PC-9 (cell line): ENCODE measurements at regions not wholly inside any gene's neighbourhood (a gene's known extent, or its start where the extent isn't known, plus 50 kb on each side); places are given as distances from the start of the nearest gene placed in this dataset.

Experiments
- BruUV-seq: library from RNA; stranded (reverse); fragments of 400-500 nt; replicated peaks from 2 replicates; lab custom pipeline; 2021; lab: Mats Ljungman, UMichigan
- CTCF ChIA-PET: fragments of 300-600 bp; sonication (Branson Sonifier 250); formaldehyde crosslinking; loops from one replicate; lab custom pipeline; 2022; ENCODE audit warnings: antibody characterized with exemption; lab: Charles Lee
- POLR2A ChIA-PET: fragments of 300-600 bp; sonication (Branson Sonifier 250); formaldehyde crosslinking; loops from one replicate; lab custom pipeline; 2022; ENCODE audit warnings: antibody characterized with exemption; ENCODE audit not compliant: unreplicated experiment; lab: Charles Lee
- DNase-seq, 2 experiments: peaks; one replicate each; pipeline versions ENCODE4 v3.0.0 to v3.0.0-alpha.2; 2015 to 2022; ENCODE audit warnings: mixed read lengths in 1 of 2
- H2AFZ ChIP-seq: fragments of 200-600 bp; sonication (generic); 2 replicates; pipeline ENCODE4 v1.8.1; 2017; ENCODE audit warnings: antibody characterized with exemption
- H3F3A ChIP-seq: fragments of 200-600 bp; sonication (generic); 2 replicates; pipeline ENCODE4 v1.8.1; 2017; ENCODE audit warnings: antibody characterized with exemption, mild to moderate bottlenecking, low read depth; ENCODE audit not compliant: insufficient read depth
- H3K27ac ChIP-seq: fragments of 200-600 bp; sonication (generic); 2 replicates; pipeline ENCODE4 v1.6.1; 2016; ENCODE audit warnings: mixed run types
- H3K27me3 ChIP-seq: fragments of 200-600 bp; sonication (generic); 2 replicates; pipeline ENCODE4 v1.6.1; 2016; ENCODE audit warnings: low read depth, mixed run types; ENCODE audit not compliant: insufficient read depth
- H3K36me3 ChIP-seq: fragments of 200-600 bp; sonication (generic); 2 replicates; pipeline ENCODE4 v1.6.1; 2016; ENCODE audit warnings: low read depth, mixed run types
- H3K4me1 ChIP-seq: fragments of 200-600 bp; sonication (generic); replicated peaks from 2 replicates; pipeline ENCODE4 v1.6.1; 2016; ENCODE audit warnings: mixed run types; ENCODE audit not compliant: insufficient read depth
- H3K4me2 ChIP-seq: fragments of 200-600 bp; sonication (generic); 2 replicates; pipeline ENCODE4 v1.6.1; 2017; ENCODE audit warnings: mixed run types
- H3K4me3 ChIP-seq: fragments of 200-600 bp; sonication (generic); 2 replicates; pipeline ENCODE4 v1.6.1; 2016; ENCODE audit warnings: mixed run types
- H3K79me2 ChIP-seq: fragments of 200-600 bp; sonication (generic); 2 replicates; pipeline ENCODE4 v1.6.1; 2017; ENCODE audit warnings: low read depth, mixed run types
- H3K9me2 ChIP-seq: fragments of 200-600 bp; sonication (generic); 2 replicates; pipeline ENCODE4 v1.8.1; 2017; ENCODE audit warnings: mild to moderate bottlenecking; ENCODE audit not compliant: insufficient read depth
- H3K9me3 ChIP-seq: fragments of 200-600 bp; sonication (generic); 2 replicates; pipeline ENCODE4 v1.8.1; 2016; ENCODE audit warnings: low read depth; ENCODE audit not compliant: insufficient read depth
- H4K20me1 ChIP-seq: fragments of 200-600 bp; sonication (generic); 2 replicates; pipeline ENCODE4 v1.8.1; 2017; ENCODE audit not compliant: insufficient read depth
- EZH2 ChIP-seq: fragments of 200-600 bp; sonication (generic); IDR thresholded peaks from 2 replicates; pipeline ENCODE4 v1.8.0; 2017; ENCODE audit warnings: antibody characterized with exemption, low read depth
- intact Hi-C: fragments of 100-400 bp; cut with micrococcal nuclease; formaldehyde crosslinking; loops from one replicate; pipeline ENCODE4 v1.10.0; 2022; ENCODE audit not compliant: unreplicated experiment
- TF ChIP-seq, protein P1 (sequence below): fragments of 200-600 bp; sonication (generic); conservative IDR thresholded peaks from 2 replicates; pipeline ENCODE4 v1.6.1; 2017; ENCODE audit warnings: mixed run types, antibody characterized with exemption, mild to moderate bottlenecking, moderate library complexity

DNA sequence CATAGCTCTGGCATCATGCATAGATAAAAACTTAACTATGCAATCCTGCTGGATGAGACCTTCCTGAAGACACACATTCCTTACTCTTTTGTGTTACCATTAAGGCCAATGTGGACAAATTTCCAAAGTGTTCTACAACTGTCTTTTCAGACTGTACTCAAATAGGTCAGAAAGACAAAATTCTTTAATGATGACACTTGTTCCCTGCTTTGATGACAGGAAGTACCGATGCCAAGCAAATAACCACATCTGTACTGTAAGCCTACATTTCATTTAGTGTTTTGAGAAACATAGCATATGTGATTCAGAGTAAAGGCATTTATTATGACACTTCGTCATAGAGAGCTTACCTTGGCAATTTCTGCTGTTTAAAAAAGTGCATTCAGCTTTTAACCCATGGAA is 55.0 kb downstream of the PMAIP1 start:
- Histone ChIP-seq H3K9me3 (no peaks in the 10 kb centered on the region), H3K9me2 (no peaks in the 10 kb centered on the region), H4K20me1 (no peaks in the 10 kb centered on the region), H3K4me2 (peak overlapping the region; percentile 50), H3F3A (peaks cover 57% of the 10 kb centered on the region), H3K36me3 (no peaks in the 10 kb centered on the region), H3K4me3 (no peak overlapping the region), H3K27ac (peak overlapping the region; percentile 91), H2AFZ (no peak overlapping the region), H3K27me3 (no peaks in the 10 kb centered on the region), H3K79me2 (no peaks in the 10 kb centered on the region), H3K4me1 (peaks cover 81% of the 10 kb centered on the region)
- POLR2A ChIA-PET = interaction anchor here (0.7 kb wide), 1 partner anchor 36 kb away, joined by 4 read pairs; no protein-coding TSS in a partner anchor
- BruUV-seq = no TSS peak
- peak in 1 of 2 experiments; percentile 83 for DNase-seq
- intact Hi-C loops = no loop called here
- CTCF ChIA-PET = interaction anchor here (0.5 to 0.6 kb wide), 2 partner anchors 71 to 105 kb away, joined by 4 to 11 read pairs; no protein-coding TSS in a partner anchor
- TF ChIP-seq, protein P1, sequence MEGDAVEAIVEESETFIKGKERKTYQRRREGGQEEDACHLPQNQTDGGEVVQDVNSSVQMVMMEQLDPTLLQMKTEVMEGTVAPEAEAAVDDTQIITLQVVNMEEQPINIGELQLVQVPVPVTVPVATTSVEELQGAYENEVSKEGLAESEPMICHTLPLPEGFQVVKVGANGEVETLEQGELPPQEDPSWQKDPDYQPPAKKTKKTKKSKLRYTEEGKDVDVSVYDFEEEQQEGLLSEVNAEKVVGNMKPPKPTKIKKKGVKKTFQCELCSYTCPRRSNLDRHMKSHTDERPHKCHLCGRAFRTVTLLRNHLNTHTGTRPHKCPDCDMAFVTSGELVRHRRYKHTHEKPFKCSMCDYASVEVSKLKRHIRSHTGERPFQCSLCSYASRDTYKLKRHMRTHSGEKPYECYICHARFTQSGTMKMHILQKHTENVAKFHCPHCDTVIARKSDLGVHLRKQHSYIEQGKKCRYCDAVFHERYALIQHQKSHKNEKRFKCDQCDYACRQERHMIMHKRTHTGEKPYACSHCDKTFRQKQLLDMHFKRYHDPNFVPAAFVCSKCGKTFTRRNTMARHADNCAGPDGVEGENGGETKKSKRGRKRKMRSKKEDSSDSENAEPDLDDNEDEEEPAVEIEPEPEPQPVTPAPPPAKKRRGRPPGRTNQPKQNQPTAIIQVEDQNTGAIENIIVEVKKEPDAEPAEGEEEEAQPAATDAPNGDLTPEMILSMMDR = no peak
- TF ChIP-seq EZH2 = no peak

DNA sequence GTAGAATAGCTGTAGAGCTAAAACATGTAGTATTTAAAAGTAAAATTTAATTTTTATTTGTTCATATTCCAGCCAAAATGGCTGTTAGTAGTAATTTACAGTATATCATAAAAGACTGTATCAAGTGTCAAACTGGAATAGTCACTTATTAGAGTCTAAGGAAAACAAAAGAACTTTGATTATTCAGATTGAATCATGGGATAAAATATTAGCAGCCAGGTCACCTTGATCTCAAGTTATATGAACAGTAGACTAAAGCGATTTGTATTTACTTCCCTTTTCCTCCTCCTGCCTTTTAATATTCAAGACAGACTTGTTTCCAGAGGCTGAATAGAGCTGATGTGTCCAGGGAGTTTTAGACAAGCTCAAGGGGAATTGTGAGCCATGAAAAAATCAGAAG is 54.4 kb downstream of the PMAIP1 start:
- H3K27ac ChIP-seq = peak overlapping the region; percentile 91

More for the DNA sequence above, 54.4 kb downstream of the PMAIP1 start:
- no TSS peak for BruUV-seq
- DNase-seq = no peak
- Histone ChIP-seq H3K79me2 (no peaks in the 10 kb centered on the region), H3K4me3 (no peak overlapping the region), H4K20me1 (no peaks in the 10 kb centered on the region), H3K9me3 (no peaks in the 10 kb centered on the region), H3K4me1 (peaks cover 76% of the 10 kb centered on the region), H3K9me2 (no peaks in the 10 kb centered on the region), H3K4me2 (peak overlapping the region; percentile 50), H2AFZ (no peak overlapping the region), H3K36me3 (no peaks in the 10 kb centered on the region), H3F3A (peaks cover 57% of the 10 kb centered on the region), H3K27me3 (no peaks in the 10 kb centered on the region)
- ChIA-PET POLR2A (no interaction called here), CTCF (interaction anchor here (0.5 kb wide), 1 partner anchor 104 kb away, joined by 11 read pairs; no protein-coding TSS in a partner anchor)
- intact Hi-C loops = no loop called here
- TF ChIP-seq, protein P1 = no peak
- no peak for TF ChIP-seq EZH2
